Nephron (organoid): ENCODE measurements at regions not wholly inside any gene's neighbourhood (a gene's known extent, or its start where the extent isn't known, plus 50 kb on each side); places are given as distances from the start of the nearest gene placed in this dataset.

Experiments used
- H3K27ac Mint-ChIP-seq, 3 experiments: 2 replicates each; pipeline ENCODE4 v1.8.0; 2020; ENCODE audit warnings: mixed read lengths in 3 of 3, mild to moderate bottlenecking in 2 of 3, moderate library complexity in 1 of 3
- H3K27me3 Mint-ChIP-seq: 2 replicates; pipeline ENCODE4 v1.8.0; 2021; ENCODE audit warnings: low read depth, mild to moderate bottlenecking, moderate library complexity, mixed read lengths
- H3K36me3 Mint-ChIP-seq: 2 replicates; pipeline ENCODE4 v1.8.0; 2020; ENCODE audit warnings: low read depth, mixed read lengths
- H3K4me1 Mint-ChIP-seq: 2 replicates; pipeline ENCODE4 v1.8.0; 2020; ENCODE audit warnings: mixed read lengths
- H3K4me3 Mint-ChIP-seq, 3 experiments: 2 replicates each; pipeline ENCODE4 v1.8.0; 2020; ENCODE audit warnings: mild to moderate bottlenecking in 3 of 3, mixed read lengths in 3 of 3, moderate library complexity in 2 of 3
- H3K9me3 Mint-ChIP-seq: 2 replicates; pipeline ENCODE4 v1.8.0; 2020; ENCODE audit warnings: mixed read lengths
- CTCF ChIP-seq, 3 experiments: fragments of 200-600 bp; sonication (generic); IDR thresholded peaks; one replicate each; pipeline ENCODE4 v1.5.0; 2021; ENCODE audit warnings: antibody characterized with exemption in 3 of 3; ENCODE audit not compliant: unreplicated experiment in 3 of 3

- peaks cover 10% of the 10 kb centered on the region for H3K36me3 Mint-ChIP-seq
- H3K27ac Mint-ChIP-seq: no peak overlapping the region
- H3K4me3 Mint-ChIP-seq: no peak overlapping the region
- no peaks in the 10 kb centered on the region for H3K9me3 Mint-ChIP-seq
- no peak for TF ChIP-seq CTCF (IDR thresholded peaks at IDR 0.05; ENCODE audit: unreplicated experiment in 3 of 3)
- H3K4me1 Mint-ChIP-seq: peaks cover 10% of the 10 kb centered on the region
- H3K27me3 Mint-ChIP-seq: peaks cover 5% of the 10 kb centered on the region
Measured at GRCh38 chr2:10183146-10183675, 60.7 kb downstream of the RRM2 start.

GRCh38 chr2:10184421-10184820, 61.9 kb downstream of the RRM2 start:
- H3K4me1 Mint-ChIP-seq: peaks cover 10% of the 10 kb centered on the region
- no peak for TF ChIP-seq CTCF (IDR thresholded peaks at IDR 0.05; ENCODE audit: unreplicated experiment in 3 of 3)
- no peak overlapping the region for H3K4me3 Mint-ChIP-seq
- no peaks in the 10 kb centered on the region for H3K9me3 Mint-ChIP-seq
- peaks cover 5% of the 10 kb centered on the region for H3K27me3 Mint-ChIP-seq
- H3K36me3 Mint-ChIP-seq: peaks cover 9% of the 10 kb centered on the region
- H3K27ac Mint-ChIP-seq: no peak overlapping the region

- Mint-ChIP-seq H3K27ac (no peak overlapping the region), H3K4me3 (no peak overlapping the region), H3K9me3 (no peaks in the 10 kb centered on the region), H3K36me3 (peaks cover 10% of the 10 kb centered on the region), H3K4me1 (peaks cover 10% of the 10 kb centered on the region), H3K27me3 (peaks cover 5% of the 10 kb centered on the region)
- no peak for TF ChIP-seq CTCF (IDR thresholded peaks at IDR 0.05; ENCODE audit: unreplicated experiment in 3 of 3)
Measured at GRCh38 chr2:10185046-10185445, 62.5 kb downstream of the RRM2 start.

GRCh38 chr2:10185755-10186154, 63.2 kb downstream of the RRM2 start:
- Mint-ChIP-seq H3K36me3 (peaks cover 10% of the 10 kb centered on the region), H3K27me3 (peaks cover 8% of the 10 kb centered on the region), H3K4me1 (peaks cover 10% of the 10 kb centered on the region), H3K9me3 (no peaks in the 10 kb centered on the region), H3K4me3 (no peak overlapping the region), H3K27ac (no peak overlapping the region)
- TF ChIP-seq CTCF (IDR thresholded peaks at IDR 0.05; ENCODE audit: unreplicated experiment in 3 of 3): no peak

- H3K27ac Mint-ChIP-seq: no peak overlapping the region
- H3K9me3 Mint-ChIP-seq: no peaks in the 10 kb centered on the region
- H3K27me3 Mint-ChIP-seq: peaks cover 8% of the 10 kb centered on the region
- H3K36me3 Mint-ChIP-seq: peaks cover 3% of the 10 kb centered on the region
- TF ChIP-seq CTCF (IDR thresholded peaks at IDR 0.05; ENCODE audit: unreplicated experiment in 3 of 3): no peak
- peaks cover 10% of the 10 kb centered on the region for H3K4me1 Mint-ChIP-seq
- H3K4me3 Mint-ChIP-seq: no peak overlapping the region
Measured at GRCh38 chr2:10186868-10187535, 64.5 kb downstream of the RRM2 start.

GRCh38 chr2:10187661-10188060, 65.1 kb downstream of the RRM2 start:
- no peak for TF ChIP-seq CTCF (IDR thresholded peaks at IDR 0.05; ENCODE audit: unreplicated experiment in 3 of 3)
- Mint-ChIP-seq H3K4me3 (no peak overlapping the region), H3K9me3 (no peaks in the 10 kb centered on the region), H3K36me3 (peaks cover 3% of the 10 kb centered on the region), H3K27me3 (peaks cover 8% of the 10 kb centered on the region), H3K4me1 (peaks cover 10% of the 10 kb centered on the region), H3K27ac (no peak overlapping the region)
